ENCODE measurements at regions not wholly inside any gene's neighbourhood (a gene's known extent, or its start where the extent isn't known, plus 50 kb on each side); places are given as distances from the start of the nearest gene placed in this dataset.
"Not testable (repeated sequence)": the region's sequence is repeated elsewhere in the genome, so short reads cannot be mapped to it uniquely, and the experiment has no call there.

DNA sequence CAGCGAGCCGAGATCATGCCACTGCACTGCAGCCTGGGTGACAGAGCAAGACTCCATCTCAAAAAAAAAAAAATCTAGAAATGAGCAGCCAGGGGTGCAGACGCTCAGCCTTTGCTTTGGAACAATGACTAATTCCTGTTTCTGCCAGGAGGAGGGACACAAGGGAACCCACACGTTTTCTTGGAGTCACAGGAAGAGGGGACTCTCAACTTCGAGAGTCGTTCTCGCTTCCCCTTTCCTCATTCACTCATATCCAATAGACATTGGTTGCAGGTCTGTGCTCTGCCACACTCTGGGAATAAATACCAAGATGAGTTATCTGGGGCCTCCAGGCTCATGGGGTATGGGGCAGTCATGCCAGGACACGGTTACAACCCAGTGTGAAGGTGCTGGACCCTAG lies 91.5 kb upstream of the RREB1 start:
- DNase-seq (ENCODE audit: low spot score), result no peak

DNA sequence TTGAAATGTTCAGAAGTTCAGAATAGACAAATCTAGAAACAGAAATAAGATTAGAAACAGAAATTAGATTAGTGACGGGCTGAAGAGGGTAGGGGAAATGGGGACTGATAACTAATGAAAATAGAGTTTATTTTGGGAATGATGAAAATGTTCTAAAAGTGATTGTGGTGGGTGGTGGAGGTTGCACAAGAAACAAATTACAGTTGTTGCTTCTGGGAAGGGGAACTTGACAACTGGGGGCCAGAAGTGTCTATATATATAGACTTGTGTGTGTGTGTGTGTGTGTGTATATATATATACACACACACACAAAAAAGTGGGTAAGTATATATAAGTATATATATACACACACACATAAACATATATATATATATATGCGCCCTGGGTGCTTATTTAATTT lies 86.5 kb upstream of the RREB1 start:
- DNase-seq (ENCODE audit: low spot score), result no peak

DNA sequence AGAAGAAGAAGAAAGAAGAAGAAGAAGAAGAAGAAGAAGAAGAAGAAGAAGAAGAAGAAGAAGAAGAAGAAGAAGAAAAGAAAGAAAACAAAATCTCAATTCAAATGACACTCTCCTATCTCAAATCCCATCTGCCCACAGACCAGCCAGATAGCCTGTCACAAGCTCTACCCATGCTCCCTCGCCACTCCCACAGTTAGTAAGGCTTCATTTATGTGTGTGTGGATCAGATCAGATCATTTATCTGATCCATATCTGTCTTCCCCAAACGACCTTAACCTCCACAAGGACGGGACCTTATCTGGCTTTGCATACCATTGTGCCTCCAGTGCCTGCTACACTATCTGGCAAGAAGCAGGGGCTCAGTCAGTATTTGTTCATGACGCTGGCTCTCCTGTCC lies 81.9 kb upstream of the RREB1 start:
- DNase-seq (ENCODE audit: low spot score), result no peak

DNA sequence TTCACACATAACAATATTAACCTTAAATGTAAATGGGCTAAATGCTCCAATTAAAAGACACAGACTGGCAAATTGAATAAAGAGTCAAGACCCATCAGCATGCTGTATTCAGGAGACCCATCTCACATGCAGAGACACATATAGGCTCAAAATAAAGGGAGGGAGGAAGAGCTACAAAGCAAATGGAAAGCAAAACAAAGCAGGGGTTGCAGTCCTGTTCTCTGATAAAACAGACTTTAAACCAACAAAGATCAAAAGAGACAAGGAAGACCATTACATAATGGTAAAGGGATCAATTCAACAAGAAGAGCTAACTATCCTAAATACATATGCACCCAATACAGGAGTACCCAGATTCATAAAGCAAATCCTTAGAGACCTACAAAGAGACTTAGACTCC lies 78.8 kb upstream of the RREB1 start:
- not testable (repeated sequence) for DNase-seq (ENCODE audit: low spot score)

DNA sequence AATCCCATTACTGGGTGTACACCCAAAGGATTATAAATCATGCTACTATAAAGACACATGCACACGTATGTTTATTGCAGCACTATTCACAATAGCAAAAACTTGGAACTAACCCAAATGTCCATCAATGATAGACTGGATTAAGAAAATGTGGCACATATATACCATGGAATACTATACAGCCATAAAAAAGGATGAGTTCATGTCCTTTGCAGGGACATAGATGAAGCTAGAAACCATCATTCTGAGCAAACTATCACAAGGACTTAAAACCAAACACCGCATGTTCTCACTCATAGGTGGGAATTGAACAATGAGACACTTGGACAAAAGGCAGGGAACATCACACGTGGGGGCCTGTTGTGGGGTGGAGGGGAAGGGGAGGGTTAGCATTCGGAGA lies 76.8 kb upstream of the RREB1 start:
- DNase-seq (ENCODE audit: low spot score), result not testable (repeated sequence)

DNA sequence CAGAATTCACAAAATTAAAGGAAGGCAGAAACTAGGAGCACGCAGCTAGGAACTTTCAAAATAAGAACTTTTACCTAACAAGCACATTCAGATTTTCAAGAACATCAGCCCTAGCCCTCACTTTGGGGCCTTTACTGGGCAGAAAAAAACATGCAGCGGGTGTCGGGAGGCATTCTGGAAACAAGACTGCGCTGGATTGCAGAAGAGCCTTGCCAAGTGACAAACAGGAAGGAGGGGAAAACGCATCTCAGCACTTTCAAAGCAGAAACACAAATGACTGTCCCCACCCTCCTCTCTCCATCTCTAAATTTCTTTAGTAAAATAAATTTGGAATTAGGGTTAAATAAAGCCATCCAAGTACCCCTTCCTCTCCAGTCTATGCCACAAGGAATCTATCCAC lies 74.6 kb upstream of the RREB1 start:
- peak; percentile 37 for DNase-seq (ENCODE audit: low spot score)

DNA sequence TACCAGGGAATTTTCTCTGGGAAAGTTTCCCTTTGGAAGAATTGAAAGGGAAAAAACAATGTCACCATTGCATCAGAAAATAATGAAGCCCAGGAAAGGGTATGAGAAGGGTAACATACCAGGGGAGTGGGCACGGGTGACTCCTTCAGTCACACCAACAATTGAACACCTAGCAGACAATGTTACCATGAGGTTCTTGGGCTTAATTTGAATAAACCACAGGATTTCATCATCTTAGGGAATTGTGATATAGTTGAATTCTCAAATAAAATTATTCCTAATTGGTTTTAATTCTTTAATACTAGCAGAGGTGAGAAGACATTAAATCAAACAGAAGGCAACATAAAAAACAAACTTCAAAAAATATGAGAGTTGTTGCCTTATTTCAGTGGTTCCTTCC lies 73.7 kb upstream of the RREB1 start:
- DNase-seq (ENCODE audit: low spot score), result no peak

DNA sequence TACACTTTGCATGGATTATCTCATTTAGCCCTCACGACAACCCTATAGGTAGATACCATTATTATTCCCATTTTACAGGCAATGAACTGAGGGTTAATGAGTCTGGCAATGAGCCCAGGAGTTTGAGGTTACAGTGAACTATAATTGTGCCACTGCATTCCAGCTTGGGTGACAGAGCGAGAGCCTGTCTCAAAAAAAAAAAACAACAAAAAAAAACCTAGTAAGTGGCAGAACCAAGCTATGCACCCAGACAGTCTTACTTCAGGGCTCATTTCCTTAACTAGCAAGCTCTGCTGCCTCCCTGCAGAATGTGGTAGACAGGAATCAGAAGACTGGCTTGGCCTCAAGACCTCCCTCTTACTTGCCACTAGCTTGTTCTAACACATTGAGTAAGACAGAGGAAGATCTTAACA lies 71.9 kb upstream of the RREB1 start:
- DNase-seq (ENCODE audit: low spot score), result peak; percentile 38

DNA sequence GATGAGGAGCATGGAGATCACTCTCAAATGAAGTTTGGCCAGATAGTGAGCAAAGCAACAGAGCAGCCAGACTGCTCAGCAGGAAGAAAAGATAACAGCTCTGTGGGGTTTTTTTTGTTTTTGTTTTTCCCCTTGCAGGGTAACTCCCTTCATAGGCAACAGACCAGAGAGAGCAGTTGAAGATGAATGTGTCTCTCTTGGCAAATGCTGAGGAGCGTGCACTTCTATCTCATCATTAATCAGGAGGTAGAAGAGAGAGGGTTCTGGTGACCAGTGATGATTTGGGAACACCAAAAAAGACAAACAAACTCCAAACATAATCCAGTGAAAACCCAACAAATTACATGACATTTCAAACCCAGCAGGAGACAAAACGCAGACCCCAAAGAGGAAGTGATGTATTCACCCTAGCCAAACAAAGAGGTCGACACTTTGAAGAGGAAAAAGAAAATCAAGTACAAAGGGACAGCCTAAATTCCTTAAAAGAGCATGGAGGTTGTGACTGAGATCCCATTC lies 66.2 kb upstream of the RREB1 start:
- no peak for DNase-seq (ENCODE audit: low spot score)

DNA sequence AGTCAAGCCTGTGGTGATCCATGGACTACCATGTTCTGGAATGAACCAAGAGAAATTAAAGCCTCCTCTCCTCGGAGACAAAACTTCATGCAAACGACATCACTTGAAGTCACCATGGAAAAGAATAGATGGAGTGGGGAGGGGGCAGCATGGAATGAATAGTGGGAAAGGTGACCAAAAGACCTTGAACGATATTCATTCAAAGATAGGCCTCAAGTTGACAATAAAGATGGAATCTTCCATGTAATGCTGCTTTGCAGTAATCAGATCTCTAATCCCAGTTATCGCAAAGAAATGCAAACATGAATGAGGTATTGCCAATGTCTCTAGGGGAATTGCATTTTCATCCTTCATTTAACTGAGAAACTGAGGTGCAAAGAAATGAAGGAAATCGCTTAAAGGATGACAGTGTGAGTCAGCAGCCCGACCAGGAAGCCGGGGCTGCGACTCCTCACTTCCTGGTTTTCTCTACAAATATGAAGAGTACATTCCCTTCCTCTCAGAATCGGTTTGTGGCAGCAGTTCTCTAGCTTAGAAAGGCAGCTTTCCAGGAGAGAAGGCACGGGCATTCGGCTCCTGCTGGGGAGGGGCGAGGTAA lies 65.6 kb upstream of the RREB1 start:
- DNase-seq (ENCODE audit: low spot score), result peak; percentile 32

DNA sequence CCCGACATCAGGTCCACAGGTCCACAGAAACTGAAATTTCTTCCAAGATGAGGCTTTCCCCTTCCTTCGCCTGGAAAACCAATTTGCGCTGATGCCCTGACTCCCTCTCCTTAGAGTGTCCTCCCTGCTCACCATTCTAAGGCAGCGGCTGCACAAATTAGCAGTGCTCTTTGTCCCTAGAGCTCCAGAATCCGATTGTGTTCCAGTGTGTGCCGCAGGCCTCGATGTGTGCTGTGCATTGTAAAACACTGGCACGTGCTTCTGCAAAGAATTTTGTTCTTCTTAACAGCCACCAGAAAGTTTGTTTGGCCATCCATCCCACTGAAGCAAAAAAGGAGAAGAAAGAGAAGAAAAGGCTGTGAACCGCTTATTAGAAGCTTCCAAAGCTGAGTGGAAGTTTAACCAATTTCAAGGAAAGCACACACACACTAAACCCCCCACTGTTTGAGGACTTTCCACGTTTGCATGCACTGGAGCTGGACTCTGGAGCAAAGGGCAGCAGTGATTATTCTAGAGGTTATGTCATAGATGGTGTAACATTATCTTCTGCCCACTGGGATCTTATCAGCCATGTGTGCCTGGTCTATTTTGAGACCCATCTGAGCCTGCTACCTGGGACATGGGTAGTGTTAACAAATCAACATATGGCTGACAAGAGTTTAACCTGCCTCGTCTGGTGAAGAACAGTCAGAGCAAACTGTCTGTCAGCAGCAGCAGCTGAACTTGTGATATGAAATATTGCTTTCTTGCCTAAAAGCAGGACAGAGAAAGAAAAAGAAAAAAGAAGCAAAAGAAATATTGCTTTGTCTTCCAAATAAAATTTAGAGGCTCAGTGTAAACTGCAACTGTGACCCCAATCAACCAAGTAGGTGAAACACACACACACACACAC lies 64.9 kb upstream of the RREB1 start:
- no peak for DNase-seq (ENCODE audit: low spot score)

DNA sequence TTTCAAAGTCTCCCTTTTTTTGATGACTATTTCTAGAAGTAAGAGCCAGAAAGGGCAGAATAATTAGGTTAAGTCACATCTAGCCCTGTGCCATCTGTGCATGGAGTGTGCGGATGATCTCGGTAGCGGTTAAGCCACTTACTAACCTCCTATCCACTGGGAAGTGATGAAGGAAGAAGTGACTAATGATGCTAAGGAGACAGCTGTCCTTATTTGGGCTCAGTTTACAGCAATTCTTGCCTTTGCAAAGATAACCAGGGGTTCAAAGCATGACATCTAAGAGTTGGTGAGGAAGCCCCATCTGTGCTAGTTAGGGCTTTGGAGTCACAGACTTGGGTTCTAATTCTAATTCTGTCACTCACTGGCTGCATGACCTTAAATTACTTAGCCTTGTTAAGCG lies 62.4 kb upstream of the RREB1 start:
- no peak for DNase-seq (ENCODE audit: low spot score)

DNA sequence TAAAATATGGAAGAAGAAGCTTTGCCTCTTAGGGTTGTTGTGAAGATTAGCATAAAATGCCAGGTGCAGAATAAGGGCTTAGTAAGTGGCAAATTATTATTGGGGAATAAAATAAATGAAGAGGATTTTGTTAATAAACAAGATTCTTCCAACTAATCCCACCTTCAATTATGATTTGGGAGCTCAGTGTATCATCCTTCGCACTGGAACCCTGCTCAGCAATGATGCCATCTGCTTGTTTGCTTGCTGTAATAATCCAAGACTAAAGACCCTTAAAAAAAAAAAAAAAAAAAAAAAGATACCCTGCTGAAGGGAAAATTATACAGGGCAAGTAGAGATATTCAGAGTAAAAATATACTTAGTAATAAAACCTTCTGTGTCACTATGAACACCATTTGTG lies 62.0 kb upstream of the RREB1 start:
- DNase-seq (ENCODE audit: low spot score), result no peak

DNA sequence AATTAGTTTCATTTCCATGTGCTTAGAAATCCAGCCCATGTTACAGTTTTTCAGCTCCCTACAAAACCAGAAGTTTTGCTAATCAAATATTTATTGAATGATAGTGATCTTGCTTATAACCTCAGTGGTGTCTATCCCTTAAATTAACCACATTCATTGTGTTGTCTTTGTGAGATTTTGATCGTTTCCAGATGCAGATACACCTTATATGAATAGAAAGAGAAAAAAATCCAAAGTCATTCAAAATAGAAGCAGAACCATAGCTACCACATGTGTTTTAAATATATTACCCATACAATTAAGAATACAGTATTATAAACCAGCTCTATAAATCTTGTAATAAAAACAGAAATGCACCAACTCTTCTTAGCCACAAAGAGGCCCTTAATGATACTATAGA lies 60.6 kb upstream of the RREB1 start:
- no peak for DNase-seq (ENCODE audit: low spot score)

DNA sequence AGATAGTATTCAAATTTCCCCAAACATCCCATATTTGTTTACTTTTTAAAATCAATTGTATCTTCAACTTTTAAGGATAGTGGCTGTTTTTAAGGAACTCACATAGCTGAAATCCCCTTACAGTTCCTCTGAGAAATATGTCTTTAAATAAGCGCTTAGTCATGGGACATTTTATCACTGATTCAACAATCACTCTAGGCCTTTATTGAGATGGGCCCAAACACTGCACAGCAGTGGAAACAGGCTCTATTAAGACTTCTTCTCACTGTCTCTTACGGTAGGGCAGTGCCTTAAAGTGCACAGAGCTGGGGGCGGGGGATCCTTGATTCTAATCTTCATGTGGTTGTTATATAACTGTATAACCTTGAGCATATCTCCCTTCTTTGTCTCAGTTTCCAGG lies 59.8 kb upstream of the RREB1 start:
- no peak for DNase-seq (ENCODE audit: low spot score)

DNA sequence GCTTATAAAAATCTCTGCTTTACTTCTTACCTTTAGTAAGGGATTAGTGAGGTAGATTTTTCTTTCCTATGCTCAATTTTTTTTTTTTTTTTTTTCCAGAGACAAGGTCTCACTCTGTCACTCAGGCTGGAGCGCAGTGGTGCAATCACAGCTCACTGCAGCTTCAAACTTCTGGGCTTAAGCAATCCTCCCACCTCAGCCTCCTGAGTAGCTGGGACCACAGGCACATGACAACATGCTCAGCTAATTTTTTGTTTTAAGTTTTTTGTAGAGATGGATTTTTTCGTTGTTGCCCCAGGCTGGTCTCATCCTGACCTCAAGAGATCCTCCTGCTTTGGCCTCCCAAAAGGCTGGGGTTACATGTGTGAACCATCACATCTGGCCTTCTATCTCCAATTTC lies 58.9 kb upstream of the RREB1 start:
- DNase-seq (ENCODE audit: low spot score), result no peak

DNA sequence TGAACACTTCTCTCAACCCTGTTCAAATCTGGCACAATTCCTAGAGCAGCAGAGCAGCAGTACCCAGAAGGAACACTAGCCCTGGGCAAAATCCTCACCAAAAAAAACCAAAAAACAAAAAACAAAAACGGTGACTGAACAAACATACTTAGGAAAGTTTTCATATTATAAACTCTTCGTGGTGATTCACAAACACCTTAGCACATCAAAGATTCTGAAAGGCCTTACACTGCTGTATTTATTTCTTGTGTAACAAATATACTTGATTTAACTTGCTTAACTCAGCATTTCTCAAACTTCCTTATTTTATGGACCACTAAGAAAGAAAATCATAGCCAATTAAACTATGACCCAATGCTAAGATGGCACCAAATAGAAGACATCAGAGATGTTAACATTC lies 57.8 kb upstream of the RREB1 start:
- DNase-seq (ENCODE audit: low spot score), result peak; percentile 35

DNA sequence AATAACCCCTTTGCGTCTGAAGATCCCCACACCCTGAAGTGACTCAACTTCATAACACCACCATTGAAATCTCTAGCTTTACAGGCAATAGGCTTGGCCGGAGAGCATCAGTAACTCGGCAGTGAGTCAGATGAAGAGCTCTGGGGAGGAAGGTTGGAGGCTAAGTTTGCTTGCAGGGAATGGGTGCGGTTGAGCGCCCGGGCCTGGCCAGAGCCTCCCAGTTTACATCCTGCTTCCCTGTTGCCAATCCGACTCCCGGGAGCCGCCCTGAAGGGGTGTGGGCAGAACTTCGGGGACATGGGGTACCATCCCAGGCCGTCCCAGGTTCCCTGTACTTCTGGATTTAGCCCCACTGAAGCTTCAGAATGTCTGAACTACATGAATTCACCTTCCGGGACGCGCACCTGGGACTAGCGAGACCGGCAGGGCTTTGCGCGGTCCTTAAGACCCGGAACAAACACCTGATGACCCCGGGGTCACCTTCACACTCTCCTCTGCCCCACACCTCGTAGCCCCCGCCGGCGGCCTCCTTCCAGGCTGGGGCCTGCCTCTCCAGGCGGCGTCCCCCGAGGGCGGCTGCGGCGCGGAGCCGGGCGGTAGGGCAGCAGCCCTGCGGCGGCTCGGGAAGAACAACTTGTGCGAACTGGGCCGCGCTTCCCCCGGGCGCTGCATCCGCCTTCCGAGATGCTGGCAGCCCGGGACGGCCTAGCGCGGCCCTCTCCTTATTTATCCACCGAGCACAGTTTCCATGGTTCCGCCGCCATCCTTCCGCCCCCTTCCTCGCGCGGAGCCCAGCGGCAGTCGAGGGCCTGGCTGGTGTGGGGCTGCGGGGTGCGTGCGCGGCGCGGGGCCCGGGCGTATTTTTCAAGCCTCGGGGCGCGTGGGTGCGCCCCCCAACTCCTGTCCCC lies 56.6 kb upstream of the RREB1 start:
- DNase-seq (ENCODE audit: low spot score), result no peak

DNA sequence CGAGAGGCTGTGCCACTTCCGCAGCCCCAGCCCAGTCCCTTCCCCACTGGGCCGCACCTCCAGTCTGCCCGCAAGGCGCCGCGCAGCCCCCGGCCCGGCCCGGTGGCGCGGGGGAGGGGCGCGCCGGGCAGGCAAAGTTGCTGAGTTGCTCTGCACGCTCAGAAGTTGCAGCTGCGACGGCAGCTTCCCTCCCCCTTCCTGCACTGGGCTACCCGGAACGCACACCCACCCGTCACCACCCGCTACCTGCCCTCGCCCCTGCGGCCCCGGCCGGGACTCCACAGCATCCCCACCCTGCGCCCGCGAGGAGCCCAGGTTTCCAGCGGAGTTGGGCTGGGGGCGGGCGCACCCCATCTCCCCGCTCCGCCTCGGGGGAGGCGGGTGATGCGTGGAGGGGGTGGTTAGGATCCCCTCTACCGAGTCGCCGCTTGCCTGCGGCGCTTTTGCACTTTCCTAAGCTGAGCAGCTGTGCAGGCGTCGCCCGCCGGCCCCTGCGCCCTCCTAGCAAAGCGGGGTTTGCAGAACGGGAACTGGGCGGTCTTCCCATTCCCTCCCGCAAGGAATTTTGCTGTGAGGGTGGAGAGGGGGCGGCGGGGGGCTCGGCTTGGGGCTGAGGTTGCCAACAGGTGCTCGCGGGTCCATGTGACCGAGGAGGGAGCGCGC lies 55.9 kb upstream of the RREB1 start:
- DNase-seq (ENCODE audit: low spot score), result no peak

DNA sequence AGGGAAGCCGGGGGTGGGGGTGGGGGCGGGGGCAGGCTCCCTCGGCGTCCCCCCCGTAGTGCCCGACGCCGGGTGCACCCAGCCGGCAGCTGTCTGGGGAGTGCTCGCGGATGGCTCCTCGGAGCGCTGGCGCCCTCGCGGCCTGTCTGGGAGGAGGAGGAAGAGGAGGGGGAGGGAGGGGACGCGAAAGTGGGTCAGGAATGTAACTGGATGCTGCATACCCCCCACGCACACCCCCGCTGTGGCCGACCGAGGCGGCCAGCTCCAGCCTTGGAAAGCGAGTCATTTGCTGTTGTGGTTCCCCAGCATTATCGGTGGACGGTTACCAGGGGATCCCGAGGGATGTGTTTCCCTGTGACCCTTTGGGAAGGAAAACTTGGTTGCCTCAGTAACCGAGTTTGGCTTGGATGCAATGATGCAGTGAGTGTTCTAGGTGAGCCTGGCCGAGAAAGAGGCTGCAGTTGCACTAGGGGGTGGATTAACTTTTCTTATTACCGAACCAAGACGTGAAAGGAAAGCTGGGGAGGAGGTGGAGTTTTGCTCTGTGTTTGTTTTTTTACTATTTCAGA lies 55.2 kb upstream of the RREB1 start:
- peak; percentile 37 for DNase-seq (ENCODE audit: low spot score)

DNA sequence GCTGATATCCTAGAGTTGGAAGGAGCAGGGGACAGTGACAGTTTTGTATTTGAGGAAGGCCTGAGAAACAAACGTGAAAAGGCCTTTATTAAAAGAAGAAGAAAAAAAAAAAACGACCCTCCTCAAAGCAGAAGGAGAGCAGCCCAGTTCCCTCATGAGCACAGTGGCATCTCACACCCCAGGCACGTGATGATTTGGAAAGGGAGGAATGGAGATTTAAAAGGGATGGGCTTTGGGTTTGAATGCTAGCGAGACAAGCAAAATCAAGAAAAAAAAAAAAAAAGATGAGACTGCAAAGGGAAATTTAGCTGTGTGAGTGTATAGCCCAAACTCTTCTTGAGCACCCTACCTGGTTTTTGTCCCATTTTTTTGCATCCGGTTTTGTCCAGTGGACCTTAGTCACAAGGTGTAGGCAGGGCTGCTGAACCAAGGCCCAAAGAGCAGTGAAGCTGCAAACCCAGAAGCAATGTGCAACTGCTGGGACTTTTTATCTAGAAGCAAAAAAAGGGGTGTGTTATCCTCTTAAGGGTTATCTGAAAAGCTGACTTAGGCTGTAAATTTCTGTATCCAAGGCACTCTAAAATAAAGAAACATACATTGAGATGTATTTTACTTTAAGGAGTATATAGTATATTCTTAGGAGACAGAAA lies 54.5 kb upstream of the RREB1 start:
- DNase-seq (ENCODE audit: low spot score), result peak; percentile 36
